H9 (cell line): ENCODE measurements at regions not wholly inside any gene's neighbourhood (a gene's known extent, or its start where the extent isn't known, plus 50 kb on each side); places are given as distances from the start of the nearest gene placed in this dataset.

Source experiments
- DNase-seq: peaks from one replicate; pipeline ENCODE4 v3.0.0-alpha.2; 2017
- H2AFZ ChIP-seq: one replicate; pipeline ENCODE4 v1.6.1; 2013; ENCODE audit warnings: mild to moderate bottlenecking, low read length, control low read depth, moderate library complexity
- H2AK5ac ChIP-seq: 2 replicates; pipeline ENCODE4 v1.6.1; 2013; ENCODE audit warnings: low read length, control low read depth, mixed read lengths; ENCODE audit not compliant: insufficient read length
- H2BK120ac ChIP-seq: one replicate; pipeline ENCODE4 v1.6.1; 2013; ENCODE audit warnings: low read depth, mild to moderate bottlenecking, low read length, control low read depth, inconsistent platforms; ENCODE audit not compliant: poor library complexity, severe bottlenecking
- H2BK12ac ChIP-seq: 2 replicates; pipeline ENCODE4 v1.6.1; 2013; ENCODE audit warnings: low read length, control low read depth, mixed read lengths, low read depth; ENCODE audit not compliant: insufficient read length
- H2BK15ac ChIP-seq: 2 replicates; pipeline ENCODE4 v1.6.1; 2013; ENCODE audit warnings: low read depth, low read length, control low read depth
- H2BK20ac ChIP-seq: one replicate; pipeline ENCODE4 v1.6.1; 2013; ENCODE audit warnings: low read depth, mild to moderate bottlenecking, low read length, control low read depth, inconsistent platforms; ENCODE audit not compliant: poor library complexity, severe bottlenecking
- H2BK5ac ChIP-seq: 2 replicates; pipeline ENCODE4 v1.6.1; 2013; ENCODE audit warnings: low read length, control low read depth, mixed read lengths; ENCODE audit not compliant: insufficient read length
- H3K14ac ChIP-seq: 2 replicates; pipeline ENCODE4 v1.6.1; 2013; ENCODE audit warnings: low read length, control low read depth; ENCODE audit not compliant: insufficient read depth
- H3K18ac ChIP-seq: 2 replicates; pipeline ENCODE4 v1.6.1; 2013; ENCODE audit warnings: low read depth, mild to moderate bottlenecking, mixed read lengths, low read length, control low read depth; ENCODE audit not compliant: insufficient read length
- H3K23ac ChIP-seq: 2 replicates; pipeline ENCODE4 v1.6.1; 2013; ENCODE audit warnings: low read length, control low read depth, mixed read lengths, low read depth; ENCODE audit not compliant: insufficient read length
- H3K23me2 ChIP-seq: 2 replicates; pipeline ENCODE4 v1.6.1; 2013; ENCODE audit warnings: low read depth, mild to moderate bottlenecking, mixed read lengths, low read length, control low read depth; ENCODE audit not compliant: insufficient read length, poor library complexity, severe bottlenecking
- H3K27ac ChIP-seq: 2 replicates; pipeline ENCODE4 v1.5.1; 2013; ENCODE audit warnings: low read length, control low read depth, mixed read lengths, low read depth; ENCODE audit not compliant: insufficient read length
- H3K27me3 ChIP-seq: 2 replicates; pipeline ENCODE4 v1.6.1; 2013; ENCODE audit warnings: low read length, control low read depth, inconsistent platforms; ENCODE audit not compliant: insufficient read depth
- H3K4ac ChIP-seq: 2 replicates; pipeline ENCODE4 v1.6.1; 2013; ENCODE audit warnings: low read depth, mild to moderate bottlenecking, control low read depth, inconsistent platforms, low read length, moderate library complexity
- H3K4me1 ChIP-seq: 2 replicates; pipeline ENCODE4 v1.6.1; 2013; ENCODE audit warnings: low read length, control low read depth, inconsistent platforms; ENCODE audit not compliant: insufficient read depth
- H3K4me2 ChIP-seq: 2 replicates; pipeline ENCODE4 v1.6.1; 2013; ENCODE audit warnings: low read length, control low read depth, mixed read lengths; ENCODE audit not compliant: insufficient read length, insufficient read depth
- H3K56ac ChIP-seq: 2 replicates; pipeline ENCODE4 v1.6.1; 2013; ENCODE audit warnings: low read depth, mild to moderate bottlenecking, mixed read lengths, low read length, control low read depth; ENCODE audit not compliant: insufficient read length
- H3K79me1 ChIP-seq: 2 replicates; pipeline ENCODE4 v1.6.1; 2013; ENCODE audit warnings: low read depth, mild to moderate bottlenecking, moderate library complexity, low read length, control low read depth, inconsistent platforms; ENCODE audit not compliant: insufficient read depth, poor library complexity, severe bottlenecking
- H3K79me2 ChIP-seq: 2 replicates; pipeline ENCODE4 v1.6.1; 2013; ENCODE audit warnings: low read length, control low read depth, inconsistent platforms; ENCODE audit not compliant: insufficient read depth
- H3K9ac ChIP-seq: 2 replicates; pipeline ENCODE4 v1.6.1; 2013; ENCODE audit warnings: low read length, control low read depth, mixed read lengths; ENCODE audit not compliant: insufficient read length; ENCODE audit errors: extremely low read depth
- H3K9me3 ChIP-seq: one replicate; pipeline ENCODE4 v1.6.1; 2013; ENCODE audit warnings: low read depth, low read length, inconsistent platforms; ENCODE audit not compliant: control insufficient read depth
- H3T11ph ChIP-seq: one replicate; pipeline ENCODE4 v1.6.1; 2013; ENCODE audit warnings: mild to moderate bottlenecking, low read length, control low read depth, inconsistent platforms
- H4K20me1 ChIP-seq: one replicate; pipeline ENCODE4 v1.6.1; 2013; ENCODE audit not compliant: control insufficient read depth, insufficient read length, insufficient read depth
- H4K5ac ChIP-seq: 2 replicates; pipeline ENCODE4 v1.6.1; 2013; ENCODE audit warnings: low read depth, mild to moderate bottlenecking, mixed read lengths, low read length, control low read depth; ENCODE audit not compliant: insufficient read length
- H4K8ac ChIP-seq: replicated peaks from 2 replicates; pipeline ENCODE4 v1.6.1; 2013; ENCODE audit warnings: low read length, control low read depth, mixed read lengths, low read depth; ENCODE audit not compliant: insufficient read length
- H4K91ac ChIP-seq: 2 replicates; pipeline ENCODE4 v1.6.1; 2013; ENCODE audit warnings: low read depth, mild to moderate bottlenecking, moderate library complexity, mixed read lengths, low read length, control low read depth; ENCODE audit not compliant: insufficient read length
- H3K27ac Mint-ChIP-seq, 3 experiments: 2 replicates in 2 of 3; 3 replicates in 1 of 3; pipeline ENCODE4 v1.8.0; 2020 to 2021; ENCODE audit warnings: mixed read lengths in 3 of 3, mild to moderate bottlenecking in 1 of 3, moderate library complexity in 1 of 3
- H3K27me3 Mint-ChIP-seq: 2 replicates; pipeline ENCODE4 v1.8.0; 2021; ENCODE audit warnings: low read depth, mild to moderate bottlenecking, moderate library complexity, mixed read lengths
- H3K36me3 Mint-ChIP-seq, 3 experiments: 2 replicates in 2 of 3; 3 replicates in 1 of 3; pipeline ENCODE4 v1.8.0; 2020 to 2021; ENCODE audit warnings: low read depth in 3 of 3, mixed read lengths in 3 of 3; ENCODE audit not compliant: insufficient read depth in 1 of 3
- H3K4me1 Mint-ChIP-seq, 2 experiments: 2 replicates each; pipeline ENCODE4 v1.8.0; 2020; ENCODE audit warnings: mixed read lengths in 2 of 2
- H3K4me3 Mint-ChIP-seq, 2 experiments: 2 replicates in 1 of 2; 3 replicates in 1 of 2; pipeline ENCODE4 v1.8.0; 2020 to 2021; ENCODE audit warnings: mild to moderate bottlenecking in 2 of 2, mixed read lengths in 2 of 2, moderate library complexity in 1 of 2
- H3K9me3 Mint-ChIP-seq, 2 experiments: 2 replicates in 1 of 2; 3 replicates in 1 of 2; pipeline ENCODE4 v1.8.0; 2020; ENCODE audit warnings: mild to moderate bottlenecking in 2 of 2, mixed read lengths in 2 of 2, moderate library complexity in 1 of 2
- CTCF ChIP-seq: fragments of 200-600 bp; sonication (generic); conservative IDR thresholded peaks from 3 replicates; pipeline ENCODE4 v1.8.0; 2021; ENCODE audit warnings: antibody characterized with exemption, mild to moderate bottlenecking
- whole genome bisulfite sequencing: extraction: QIAGEN DNeasy Blood & Tissue Kit; methylation state at CpG from one replicate; pipeline ENCODE4 v1.1.7; 2013; ENCODE audit warnings: missing lambda C conversion rate, low lambda C conversion rate, mixed read lengths; ENCODE audit not compliant: insufficient read length; ENCODE audit errors: extremely low coverage; 5-methylcytosine and 5-hydroxymethylcytosine counted together

- DNase-seq: no peak
- H3K79me1 ChIP-seq: no peaks in the 10 kb centered on the region
- H3K4me1 ChIP-seq: no peaks in the 10 kb centered on the region
- no peak overlapping the region for H2BK15ac ChIP-seq
- H3K27me3 Mint-ChIP-seq: no peaks in the 10 kb centered on the region
- H3T11ph ChIP-seq: no peak overlapping the region
- no peak overlapping the region for H3K56ac ChIP-seq
- H3K27ac Mint-ChIP-seq: no peak overlapping the region
- no peak overlapping the region for H3K4me3 Mint-ChIP-seq
- no peaks in the 10 kb centered on the region for H3K36me3 Mint-ChIP-seq
- H3K9me3 Mint-ChIP-seq: no peaks in the 10 kb centered on the region
- H4K91ac ChIP-seq: no peak overlapping the region
- no peak overlapping the region for H3K27ac ChIP-seq
- H3K4me1 Mint-ChIP-seq: no peaks in the 10 kb centered on the region
- H3K4me2 ChIP-seq: no peak overlapping the region
- H3K9ac ChIP-seq: no peak overlapping the region
- no peaks in the 10 kb centered on the region for H3K9me3 ChIP-seq
- H3K79me2 ChIP-seq: no peaks in the 10 kb centered on the region
- H2BK5ac ChIP-seq: no peak overlapping the region
- H4K5ac ChIP-seq: no peak overlapping the region
- H3K4ac ChIP-seq: no peak overlapping the region
- no peaks in the 10 kb centered on the region for H3K23me2 ChIP-seq
- H4K20me1 ChIP-seq: no peaks in the 10 kb centered on the region
- no peak overlapping the region for H3K23ac ChIP-seq
- WGBS: no CpG with 5 or more reads among the region's 6 CpGs
- no peak overlapping the region for H2AFZ ChIP-seq
- no peak overlapping the region for H3K18ac ChIP-seq
- no peak overlapping the region for H2BK12ac ChIP-seq
- H2BK20ac ChIP-seq: no peak overlapping the region
- H3K14ac ChIP-seq: no peak overlapping the region
- no peaks in the 10 kb centered on the region for H3K27me3 ChIP-seq
- H2BK120ac ChIP-seq: no peak overlapping the region
- no peak overlapping the region for H2AK5ac ChIP-seq
- no peak overlapping the region for H4K8ac ChIP-seq
- TF ChIP-seq CTCF: no peak
Observed at GRCh38 chr13:73215823-73216222, 157.0 kb downstream of the KLF5 start.
